ENCODE measurements at regions not wholly inside any gene's neighbourhood (a gene's known extent, or its start where the extent isn't known, plus 50 kb on each side); places are given as distances from the start of the nearest gene placed in this dataset.
"Not testable (repeated sequence)": the region's sequence is repeated elsewhere in the genome, so short reads cannot be mapped to it uniquely, and the experiment has no call there.

DNA sequence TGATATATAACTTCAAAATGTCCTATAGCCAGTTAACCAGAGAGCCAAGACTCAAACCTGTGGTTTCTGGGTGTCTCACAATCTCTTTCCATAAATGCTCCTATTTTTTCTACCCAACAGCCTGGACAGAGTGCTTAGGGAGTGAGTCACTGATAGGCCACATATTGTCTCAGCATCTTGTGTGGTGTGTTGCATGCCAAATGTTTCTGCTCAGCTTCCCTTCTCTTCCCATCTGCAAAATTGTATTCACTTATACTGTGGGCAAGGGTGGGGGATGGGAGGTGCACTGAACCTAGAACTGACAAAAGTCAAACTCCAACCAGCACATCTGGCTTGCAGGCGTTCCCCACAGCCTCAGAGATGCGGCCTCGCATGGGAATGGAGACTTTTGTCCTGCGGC lies 123.3 kb downstream of the KCNA5 start:
- DNase-seq = no peak

DNA sequence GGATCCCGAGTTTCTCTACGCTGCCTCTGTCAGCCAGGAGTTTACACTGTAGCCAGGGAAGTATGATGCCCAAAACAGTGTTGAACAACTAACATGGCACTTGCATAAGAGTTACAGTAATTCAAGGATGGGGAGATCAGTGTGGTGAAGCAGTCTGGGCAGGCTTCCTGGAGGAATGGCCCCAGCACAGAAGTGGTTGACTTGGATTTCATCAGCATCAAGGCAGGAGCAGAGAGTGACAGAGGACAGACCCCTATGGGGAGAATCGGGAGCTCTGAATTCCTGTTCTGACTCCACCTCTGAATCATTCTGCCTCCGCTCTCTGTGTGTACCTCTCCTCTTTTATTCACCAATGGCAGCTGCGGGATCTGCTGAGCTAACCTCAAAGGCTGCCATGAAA lies 124.5 kb downstream of the KCNA5 start:
- no peak for DNase-seq

DNA sequence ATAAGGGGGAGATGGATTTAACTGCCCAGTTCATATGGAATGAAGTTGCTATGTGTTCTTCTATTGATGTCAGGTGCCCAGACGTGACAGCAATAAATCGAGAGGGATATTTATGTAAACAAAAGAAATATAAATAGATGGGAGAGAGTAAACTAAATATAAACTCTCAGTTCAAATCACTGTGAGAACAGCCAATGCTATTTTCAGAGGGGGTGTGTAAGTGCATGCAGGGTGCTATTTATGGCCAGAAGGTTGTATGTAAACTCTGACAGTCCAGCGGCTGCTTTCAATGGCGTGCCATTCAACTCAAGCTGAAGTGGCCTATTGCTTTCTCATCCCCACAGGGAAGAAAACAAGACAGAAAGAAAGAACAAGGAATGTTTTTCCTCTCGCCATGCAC lies 127.2 kb downstream of the KCNA5 start:
- no peak for DNase-seq

GRCh38 chr12:5171701-5172100 lies 128.0 kb downstream of the KCNA5 start:
- peak; percentile 36 for DNase-seq

GRCh38 chr12:5172886-5173285 lies 129.2 kb downstream of the KCNA5 start:
- DNase-seq = no peak

- DNase-seq = no peak
Measured at GRCh38 chr12:5173511-5174011, 129.9 kb downstream of the KCNA5 start.

DNA sequence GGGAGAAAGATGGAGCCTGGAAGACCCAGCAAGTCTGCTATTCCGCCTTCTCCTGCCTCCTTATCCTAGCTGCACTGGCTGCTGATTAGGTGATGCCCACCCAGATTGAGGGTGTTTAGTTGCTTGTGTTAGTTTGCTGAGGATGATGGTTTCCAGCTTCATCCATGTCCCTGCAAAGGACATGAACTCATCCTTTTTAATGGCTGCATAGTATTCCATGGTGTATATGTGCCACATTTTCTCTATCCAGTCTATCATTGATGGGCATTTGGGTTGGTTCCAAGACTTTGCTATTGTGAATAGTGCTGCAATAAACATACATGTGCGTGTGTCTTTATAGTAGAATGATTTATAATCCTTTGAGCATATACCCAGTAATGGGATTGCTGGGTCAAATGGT lies 131.7 kb downstream of the KCNA5 start:
- DNase-seq = not testable (repeated sequence)

GRCh38 chr12:5176036-5176435 lies 132.4 kb downstream of the KCNA5 start:
- DNase-seq = no peak

DNA sequence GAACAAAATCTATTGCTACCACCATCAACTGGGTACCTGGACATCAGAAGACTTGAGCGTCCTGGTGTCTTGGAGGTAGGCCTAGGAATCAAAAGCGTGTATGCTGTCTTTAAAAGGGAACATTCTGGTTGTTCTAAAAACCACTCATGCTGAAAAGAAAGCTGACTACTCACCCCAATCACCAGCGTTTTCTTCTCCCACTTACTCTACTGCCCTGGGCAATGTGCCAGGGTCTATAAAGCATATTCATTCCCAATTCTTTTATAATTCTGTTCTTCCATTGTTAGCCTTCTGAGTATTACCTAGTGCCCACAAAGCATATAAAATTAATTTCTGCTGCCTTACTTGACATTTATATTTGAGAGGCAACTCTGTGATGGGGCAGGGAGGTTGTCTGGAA lies 133.4 kb downstream of the KCNA5 start:
- DNase-seq = peak; percentile 86

- no peak for DNase-seq
Measured at GRCh38 chr12:5177731-5178130, 134.1 kb downstream of the KCNA5 start.

DNA sequence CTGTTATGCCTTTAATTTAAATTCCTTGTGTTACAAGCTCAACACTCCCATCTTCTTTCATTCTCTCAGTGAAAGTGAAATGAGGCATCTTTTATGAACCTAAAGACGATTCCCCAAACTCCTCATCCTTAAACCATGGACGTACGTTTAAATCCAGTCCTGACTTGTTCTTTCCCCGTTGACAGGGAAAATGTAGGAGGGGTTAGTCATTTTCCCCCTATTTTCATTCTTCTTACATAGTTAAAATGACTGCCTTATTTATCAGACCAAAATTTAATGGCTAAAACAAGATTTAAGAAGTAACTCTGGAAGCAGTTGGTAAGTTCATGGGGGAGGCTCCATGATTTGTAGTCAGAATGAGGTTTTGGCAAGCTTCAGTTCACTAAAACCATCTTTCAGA lies 134.9 kb downstream of the KCNA5 start:
- DNase-seq = no peak

- no peak for DNase-seq
Measured at GRCh38 chr12:5180496-5180895, 136.8 kb downstream of the KCNA5 start.

GRCh38 chr12:5184186-5184585 lies 140.5 kb downstream of the KCNA5 start:
- DNase-seq = no peak

GRCh38 chr12:5185435-5186069 lies 141.9 kb downstream of the KCNA5 start:
- no peak for DNase-seq

GRCh38 chr12:5186715-5187114 lies 143.0 kb downstream of the KCNA5 start:
- no peak for DNase-seq

GRCh38 chr12:5187136-5187535 lies 143.5 kb downstream of the KCNA5 start:
- DNase-seq = peak; percentile 10

DNA sequence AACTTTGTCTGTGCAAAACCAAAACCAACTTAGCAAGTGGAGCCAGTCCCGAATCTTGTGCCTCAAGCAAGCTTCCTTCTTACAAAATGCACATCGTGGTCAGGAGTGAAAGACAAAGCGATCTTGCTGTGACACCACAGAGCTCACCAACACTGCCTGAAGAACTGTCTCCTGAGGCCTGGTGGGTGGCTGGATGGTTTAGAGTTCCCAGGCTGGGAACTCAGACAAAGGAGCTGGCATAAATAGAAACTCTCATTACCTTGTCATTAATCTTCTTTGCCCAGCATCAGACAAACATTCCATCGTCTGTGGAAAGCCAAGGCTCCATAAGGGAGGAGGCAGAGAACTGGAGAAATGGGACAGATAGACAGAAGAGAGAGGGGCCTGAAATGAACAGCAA lies 144.8 kb downstream of the KCNA5 start:
- DNase-seq = no peak

- no peak for DNase-seq
Measured at GRCh38 chr12:5189173-5189572, 145.5 kb downstream of the KCNA5 start.

DNA sequence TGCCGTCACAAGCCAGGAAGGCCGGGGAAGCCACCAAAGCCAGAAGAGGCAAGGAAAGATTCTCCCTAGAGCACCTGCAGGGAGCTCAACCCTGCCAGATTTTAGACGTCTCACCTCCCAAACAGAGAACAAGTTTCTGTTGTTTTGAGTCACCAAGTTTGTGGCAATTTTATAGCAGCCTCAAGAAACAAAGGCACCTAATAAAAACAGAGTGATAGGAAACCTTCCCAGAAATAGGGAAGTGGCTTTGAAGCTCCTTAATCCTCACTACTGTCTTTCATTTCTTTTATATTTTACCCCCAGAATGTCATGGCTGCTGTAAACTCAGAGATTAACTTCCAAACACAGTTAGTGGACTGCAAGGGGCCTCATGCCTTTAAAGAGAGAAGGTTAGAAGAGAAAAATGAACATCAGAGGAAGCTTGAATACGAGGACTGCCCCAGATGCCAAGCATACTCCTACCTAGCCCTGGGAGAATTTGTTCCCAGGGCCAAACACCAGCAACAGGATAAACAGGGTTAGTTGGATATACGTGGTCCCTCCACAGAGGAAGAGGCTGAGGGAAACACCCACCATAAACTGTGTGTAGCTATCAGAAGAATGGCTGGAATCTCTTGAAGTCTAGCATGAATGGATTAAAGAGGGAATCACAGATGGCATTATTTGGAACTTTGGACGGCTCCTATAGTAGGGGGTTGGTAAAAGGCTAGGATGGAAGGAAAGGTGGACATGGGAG lies 148.3 kb downstream of the KCNA5 start:
- DNase-seq = no peak

- DNase-seq = no peak
Measured at GRCh38 chr12:5192726-5193125, 149.0 kb downstream of the KCNA5 start.

- no peak for DNase-seq
Measured at GRCh38 chr12:5194306-5194705, 150.6 kb downstream of the KCNA5 start.

DNA sequence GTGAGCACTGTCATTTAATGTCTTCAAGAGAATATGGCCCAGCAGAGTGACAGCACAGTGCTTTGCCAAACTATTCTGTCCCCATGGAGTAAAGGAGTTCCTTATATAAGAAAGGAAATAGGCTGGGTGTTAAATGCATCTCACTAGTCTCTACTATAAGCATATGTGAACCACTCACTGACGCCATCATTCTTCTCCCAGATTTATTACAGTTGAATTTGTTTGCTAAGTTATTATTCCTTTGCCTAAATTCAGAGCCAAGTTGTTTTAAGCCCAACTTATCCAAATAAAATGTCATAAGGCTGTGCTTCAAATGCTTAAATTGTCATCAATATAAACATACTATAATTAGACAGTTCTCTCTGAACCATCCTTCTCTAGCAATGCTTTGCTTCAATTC lies 151.6 kb downstream of the KCNA5 start:
- no peak for DNase-seq

DNA sequence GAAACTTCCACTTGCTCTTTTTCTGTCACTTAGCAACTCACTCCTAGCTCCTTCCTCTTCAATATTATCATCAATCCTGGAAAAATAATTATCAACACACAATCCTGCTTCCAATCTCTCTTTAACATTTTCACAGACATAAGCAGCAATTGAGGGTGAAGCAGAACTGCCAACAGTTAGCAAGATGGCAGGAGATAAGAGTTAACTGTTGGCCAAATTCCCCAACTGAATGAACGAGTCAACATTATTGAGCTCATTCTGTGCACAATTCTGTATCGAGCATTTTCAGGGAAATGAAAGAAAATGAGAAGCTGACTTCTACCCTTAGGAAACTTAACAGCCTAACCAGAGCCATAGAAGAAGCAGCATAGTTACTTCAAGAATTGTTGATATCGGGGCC lies 152.0 kb downstream of the KCNA5 start:
- DNase-seq = no peak

- DNase-seq = no peak
Measured at GRCh38 chr12:5197131-5197530, 153.5 kb downstream of the KCNA5 start.

DNA sequence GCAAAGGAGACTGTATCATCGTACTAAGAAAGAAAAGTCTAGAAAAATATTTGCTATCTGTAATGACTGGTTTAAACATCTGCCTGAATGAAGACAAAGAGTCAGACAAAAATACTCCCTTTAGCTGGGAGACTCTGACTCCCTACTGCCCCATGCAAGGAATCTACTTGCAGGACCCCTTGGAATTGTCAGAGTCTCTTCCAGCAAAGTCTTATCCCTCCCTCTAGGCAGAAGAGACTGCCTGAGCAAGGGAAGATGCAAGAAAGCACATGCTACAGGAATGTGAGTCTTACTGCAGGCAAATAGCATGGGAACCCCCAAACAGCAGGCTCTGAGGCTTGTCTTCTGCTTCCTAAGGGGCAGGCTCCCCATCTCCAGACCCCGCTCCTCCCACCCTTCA lies 154.0 kb downstream of the KCNA5 start:
- DNase-seq = no peak

All from NCI-H1105 treated with DMSO at 0.1 percent for 48 hours (cell line).